ENCODE measurements at regions not wholly inside any gene's neighbourhood (a gene's known extent, or its start where the extent isn't known, plus 50 kb on each side); places are given as distances from the start of the nearest gene placed in this dataset.

DNA sequence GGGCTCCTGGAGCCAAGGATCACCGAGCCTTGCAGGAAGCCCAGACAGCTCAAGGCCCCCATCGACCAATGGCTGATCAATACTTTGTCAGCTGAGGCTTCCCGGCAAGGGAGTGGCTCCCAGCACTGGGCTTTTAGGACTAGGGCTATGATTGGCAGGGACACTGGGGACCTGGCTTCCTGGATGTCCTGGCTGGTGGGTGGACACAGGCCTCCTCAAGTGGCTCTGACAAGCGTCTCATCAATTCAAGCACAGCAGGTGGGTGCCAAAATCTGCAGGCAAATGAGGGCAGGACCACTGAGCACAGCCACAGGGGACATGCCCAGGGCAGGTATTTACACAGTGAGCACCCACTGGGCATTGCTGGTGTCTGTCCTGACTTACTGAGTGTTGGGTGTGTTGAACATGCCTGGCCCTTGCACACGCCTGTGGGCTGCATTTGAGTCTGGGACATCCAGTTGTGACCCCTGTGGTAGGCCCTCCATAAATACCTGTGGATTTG is 420.1 kb upstream of the SULF2 start:
- peaks cover 9% of the 10 kb centered on the region for H3K4me1 ChIP-seq (ENCODE audit: control insufficient read depth, insufficient read depth, low read length, poor library complexity, severe bottlenecking)
- H3K27ac ChIP-seq (ENCODE audit: low read depth, low read length, severe bottlenecking): no peak overlapping the region
- 88 to 89% methylated on average over 5 of the region's 5 CpGs for WGBS, 2 experiments (ENCODE audit: insufficient coverage in 2 of 2)
- no peaks in the 10 kb centered on the region for H3K9me3 ChIP-seq (ENCODE audit: control insufficient read depth, low read length)
- no peaks in the 10 kb centered on the region for H3K36me3 ChIP-seq (ENCODE audit: control insufficient read depth, insufficient read depth, low read length)
- H3K4me3 ChIP-seq (ENCODE audit: extremely low read depth, insufficient read depth, low read length, poor library complexity, severe bottlenecking): no peak overlapping the region

DNA sequence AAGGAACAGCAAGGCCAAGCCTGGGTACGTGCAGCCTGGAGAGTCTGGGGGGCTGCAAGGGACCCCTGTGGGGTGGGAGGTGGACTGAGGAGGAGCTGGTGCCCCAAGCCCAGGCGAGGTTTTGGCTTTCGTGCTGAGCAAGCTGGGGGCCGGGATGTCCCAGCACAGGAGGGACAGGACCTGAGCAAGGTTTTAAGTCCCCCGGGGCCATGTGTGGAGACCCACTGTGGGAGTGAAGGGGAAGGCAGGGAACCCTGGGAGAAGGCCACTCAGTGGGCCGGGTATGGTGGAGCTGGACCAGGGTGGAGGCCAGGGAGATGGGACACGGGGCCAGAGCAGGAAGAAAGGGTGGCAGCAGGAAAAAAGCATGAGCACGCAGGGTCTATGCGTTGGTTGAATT is 419.2 kb upstream of the SULF2 start:
- WGBS, 2 experiments (ENCODE audit: insufficient coverage in 2 of 2): 95 to 96% methylated on average over 8 to 9 of the region's 9 CpGs
- Histone ChIP-seq H3K4me3 (ENCODE audit: extremely low read depth, insufficient read depth, low read length, poor library complexity, severe bottlenecking) (no peak overlapping the region), H3K36me3 (ENCODE audit: control insufficient read depth, insufficient read depth, low read length) (no peaks in the 10 kb centered on the region), H3K9me3 (ENCODE audit: control insufficient read depth, low read length) (no peaks in the 10 kb centered on the region), H3K27ac (ENCODE audit: low read depth, low read length, severe bottlenecking) (no peak overlapping the region), H3K4me1 (ENCODE audit: control insufficient read depth, insufficient read depth, low read length, poor library complexity, severe bottlenecking) (peaks cover 9% of the 10 kb centered on the region)

DNA sequence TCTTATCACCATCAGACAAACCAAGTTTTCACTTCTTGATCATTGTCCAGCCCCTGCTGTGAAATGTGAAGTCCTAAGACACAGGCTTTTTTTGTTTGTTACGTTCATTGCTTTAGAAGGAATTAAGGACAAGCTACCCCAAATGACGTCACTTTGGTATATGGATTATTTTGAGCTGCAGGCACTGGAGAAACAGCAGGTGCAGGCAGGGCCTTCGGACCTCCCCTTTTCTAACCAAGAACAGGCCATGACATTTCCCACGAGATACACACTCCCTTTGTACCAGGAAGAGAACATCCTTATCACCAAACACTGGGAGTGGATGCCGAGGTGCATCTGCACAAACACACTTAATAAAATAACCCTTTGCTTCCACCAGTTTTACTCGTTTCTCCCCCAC is 418.0 kb upstream of the SULF2 start:
- Histone ChIP-seq H3K9me3 (ENCODE audit: control insufficient read depth, low read length) (no peaks in the 10 kb centered on the region), H3K27ac (ENCODE audit: low read depth, low read length, severe bottlenecking) (no peak overlapping the region), H3K4me3 (ENCODE audit: extremely low read depth, insufficient read depth, low read length, poor library complexity, severe bottlenecking) (no peak overlapping the region), H3K36me3 (ENCODE audit: control insufficient read depth, insufficient read depth, low read length) (no peaks in the 10 kb centered on the region), H3K4me1 (ENCODE audit: control insufficient read depth, insufficient read depth, low read length, poor library complexity, severe bottlenecking) (peaks cover 9% of the 10 kb centered on the region)
- WGBS, 2 experiments (ENCODE audit: insufficient coverage in 2 of 2): 85 to 88% methylated on average over 5 to 6 of the region's 6 CpGs

DNA sequence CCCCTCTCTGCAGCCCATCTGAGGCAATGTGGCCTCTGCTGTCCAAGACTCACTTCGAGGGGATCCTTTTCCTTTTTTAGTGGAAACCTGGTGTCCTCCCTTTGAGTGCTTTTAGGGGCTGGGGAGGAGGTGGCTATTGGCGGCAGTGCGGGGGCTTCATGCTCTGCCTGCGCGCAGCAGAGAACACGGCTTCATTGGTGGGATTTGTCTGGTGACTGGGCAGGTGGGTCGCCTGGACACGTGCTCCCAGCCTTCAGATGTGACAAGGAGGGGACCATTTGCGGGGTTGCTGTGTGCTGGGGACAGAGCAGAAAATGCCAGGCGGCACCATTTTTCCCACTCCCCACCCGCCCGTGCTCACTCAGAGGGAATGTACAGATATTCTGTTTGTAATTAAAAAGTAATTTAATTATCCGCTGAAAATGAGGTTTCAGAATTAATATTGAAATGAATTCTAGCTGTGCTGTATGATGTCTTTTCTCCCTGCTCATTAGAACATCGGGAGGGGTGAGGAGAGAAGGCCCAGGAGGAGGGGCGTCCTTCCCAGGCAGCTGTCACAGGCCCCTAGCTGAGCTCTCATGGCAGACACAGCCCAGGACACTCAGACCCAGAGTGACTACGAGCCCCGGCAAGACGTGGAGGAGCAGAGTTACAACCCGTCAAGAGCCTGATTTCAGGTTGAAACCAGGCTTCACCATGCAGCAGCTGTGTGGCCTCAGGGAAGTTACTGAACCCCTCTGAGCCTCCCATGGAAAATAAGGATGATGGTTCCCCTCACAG is 417.2 kb upstream of the SULF2 start:
- Histone ChIP-seq H3K4me1 (ENCODE audit: control insufficient read depth, insufficient read depth, low read length, poor library complexity, severe bottlenecking) (peaks cover 9% of the 10 kb centered on the region), H3K9me3 (ENCODE audit: control insufficient read depth, low read length) (no peaks in the 10 kb centered on the region), H3K4me3 (ENCODE audit: extremely low read depth, insufficient read depth, low read length, poor library complexity, severe bottlenecking) (no peak overlapping the region), H3K27ac (ENCODE audit: low read depth, low read length, severe bottlenecking) (no peak overlapping the region), H3K36me3 (ENCODE audit: control insufficient read depth, insufficient read depth, low read length) (no peaks in the 10 kb centered on the region)
- WGBS, 2 experiments (ENCODE audit: insufficient coverage in 2 of 2): 71 to 93% methylated on average over 7 to 8 of the region's 19 CpGs

DNA sequence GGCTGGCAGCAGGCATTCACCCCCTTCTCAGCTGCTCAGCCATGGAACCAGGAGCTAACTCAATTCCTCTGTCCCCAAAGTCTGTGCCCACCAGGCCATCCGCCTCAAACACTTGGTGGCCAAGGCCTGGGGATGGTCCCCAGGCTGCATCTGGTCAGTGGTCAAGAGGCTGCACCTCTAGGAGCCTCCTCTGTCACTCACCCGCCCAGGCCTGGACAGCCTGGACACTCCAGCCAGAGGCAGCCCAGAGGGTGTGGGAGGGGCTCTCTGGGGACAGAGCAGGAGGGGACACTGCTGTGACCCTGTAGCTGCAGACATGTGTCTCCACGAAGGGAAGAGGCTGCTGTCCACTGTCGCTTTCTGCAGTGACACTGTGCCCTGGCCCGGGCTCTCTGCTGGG is 416.6 kb upstream of the SULF2 start:
- Histone ChIP-seq H3K4me1 (ENCODE audit: control insufficient read depth, insufficient read depth, low read length, poor library complexity, severe bottlenecking) (peaks cover 9% of the 10 kb centered on the region), H3K4me3 (ENCODE audit: extremely low read depth, insufficient read depth, low read length, poor library complexity, severe bottlenecking) (no peak overlapping the region), H3K36me3 (ENCODE audit: control insufficient read depth, insufficient read depth, low read length) (no peaks in the 10 kb centered on the region), H3K9me3 (ENCODE audit: control insufficient read depth, low read length) (no peaks in the 10 kb centered on the region), H3K27ac (ENCODE audit: low read depth, low read length, severe bottlenecking) (no peak overlapping the region)
- 76 to 81% methylated on average over 3 of the region's 5 CpGs for WGBS, 2 experiments (ENCODE audit: insufficient coverage in 2 of 2)

DNA sequence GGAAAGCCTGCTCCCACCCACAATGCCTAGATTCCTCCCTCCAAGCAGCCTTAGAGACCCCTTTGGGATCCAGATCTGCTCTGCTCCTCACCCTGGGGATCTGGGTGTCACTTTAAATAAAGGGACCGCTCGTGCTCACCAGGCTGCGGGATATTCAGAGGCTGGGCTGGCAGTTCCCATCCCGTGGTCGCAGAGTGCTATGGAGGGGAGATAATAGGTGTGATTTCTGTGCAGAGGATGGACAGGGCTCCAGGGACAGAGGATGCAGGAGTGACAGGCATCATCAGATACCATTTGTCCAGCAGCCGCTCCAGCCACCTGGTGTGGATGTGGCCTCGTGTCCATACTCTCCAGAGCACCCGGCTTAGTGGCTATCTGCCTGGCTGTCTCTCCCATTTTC is 415.9 kb upstream of the SULF2 start:
- Histone ChIP-seq H3K4me3 (ENCODE audit: extremely low read depth, insufficient read depth, low read length, poor library complexity, severe bottlenecking) (no peak overlapping the region), H3K27ac (ENCODE audit: low read depth, low read length, severe bottlenecking) (no peak overlapping the region), H3K4me1 (ENCODE audit: control insufficient read depth, insufficient read depth, low read length, poor library complexity, severe bottlenecking) (peaks cover 12% of the 10 kb centered on the region), H3K36me3 (ENCODE audit: control insufficient read depth, insufficient read depth, low read length) (no peaks in the 10 kb centered on the region), H3K9me3 (ENCODE audit: control insufficient read depth, low read length) (no peaks in the 10 kb centered on the region)
- 87 to 92% methylated on average over 7 to 8 of the region's 8 CpGs for WGBS, 2 experiments (ENCODE audit: insufficient coverage in 2 of 2)

DNA sequence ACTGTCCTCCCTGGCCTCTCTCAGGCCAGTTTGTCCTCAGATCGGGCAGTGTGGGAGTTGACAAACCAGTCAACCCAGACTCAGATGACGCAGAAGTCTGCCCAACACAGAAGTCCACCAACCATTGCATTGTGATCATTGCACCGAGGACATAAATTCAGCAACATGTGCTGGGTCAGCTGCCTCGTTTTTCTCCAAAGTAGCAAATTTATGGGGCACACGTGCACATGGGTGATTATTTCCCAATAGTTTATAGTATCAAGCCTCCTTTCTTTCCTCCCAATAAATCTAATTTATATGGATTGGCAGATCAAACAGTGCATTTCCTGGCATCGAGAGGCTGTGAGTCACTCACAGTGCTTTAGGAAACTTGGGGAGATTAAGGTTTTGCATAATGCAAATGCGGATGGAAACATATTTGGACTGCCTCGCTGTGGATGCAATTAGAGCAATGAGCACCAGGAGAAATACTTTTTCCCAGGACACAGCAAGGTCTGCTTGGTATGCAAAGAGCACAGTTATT is 413.7 kb upstream of the SULF2 start:
- Histone ChIP-seq H3K4me3 (ENCODE audit: extremely low read depth, insufficient read depth, low read length, poor library complexity, severe bottlenecking) (no peak overlapping the region), H3K9me3 (ENCODE audit: control insufficient read depth, low read length) (no peaks in the 10 kb centered on the region), H3K27ac (ENCODE audit: low read depth, low read length, severe bottlenecking) (no peak overlapping the region), H3K4me1 (ENCODE audit: control insufficient read depth, insufficient read depth, low read length, poor library complexity, severe bottlenecking) (peaks cover 9% of the 10 kb centered on the region), H3K36me3 (ENCODE audit: control insufficient read depth, insufficient read depth, low read length) (no peaks in the 10 kb centered on the region)
- WGBS, 2 experiments (ENCODE audit: insufficient coverage in 2 of 2): 87 to 91% methylated on average over 8 of the region's 8 CpGs

DNA sequence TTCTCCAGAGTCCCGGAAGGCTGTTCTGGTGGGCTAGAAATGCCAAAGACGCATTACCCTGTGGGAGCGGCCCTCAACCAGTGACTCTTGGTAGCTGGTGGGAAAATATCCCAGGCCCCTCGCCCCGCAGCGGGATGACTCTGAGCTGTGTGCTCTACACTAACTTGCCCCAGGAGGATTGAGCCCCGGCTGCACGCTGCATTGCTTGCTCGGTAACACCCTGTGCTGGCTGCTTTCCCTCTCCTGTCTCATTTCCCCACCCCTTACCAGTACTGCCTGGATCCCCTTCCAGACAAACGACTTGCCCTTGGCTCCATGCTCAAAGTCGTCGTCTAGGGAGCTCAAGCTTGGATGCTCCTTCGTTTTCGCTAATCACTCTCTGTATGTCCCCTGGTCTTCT is 411.8 kb upstream of the SULF2 start:
- Histone ChIP-seq H3K4me1 (ENCODE audit: control insufficient read depth, insufficient read depth, low read length, poor library complexity, severe bottlenecking) (peaks cover 9% of the 10 kb centered on the region), H3K27ac (ENCODE audit: low read depth, low read length, severe bottlenecking) (no peak overlapping the region)
- WGBS, 2 experiments (ENCODE audit: insufficient coverage in 2 of 2): 90 to 92% methylated on average over 14 of the region's 14 CpGs

DNA sequence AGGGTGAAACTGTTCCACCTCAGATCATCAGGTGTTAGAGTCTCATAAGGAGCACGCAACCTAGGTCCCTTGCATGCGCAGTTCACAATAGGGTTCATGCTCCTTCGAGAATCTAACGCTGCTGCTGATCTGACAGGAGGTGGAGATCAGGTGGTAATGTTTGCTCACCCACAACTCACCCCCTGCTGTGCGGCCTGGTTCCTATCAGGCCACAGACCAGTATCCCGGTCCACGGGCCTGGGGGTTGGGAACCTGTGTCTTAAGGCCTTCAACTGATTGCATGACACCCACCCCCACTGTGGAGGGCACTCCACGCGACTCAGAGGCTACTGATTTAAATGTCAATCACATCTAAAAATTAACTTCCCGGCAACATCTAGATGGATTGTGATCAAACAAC is 411.2 kb upstream of the SULF2 start:
- no peak overlapping the region for H3K4me3 ChIP-seq (ENCODE audit: extremely low read depth, insufficient read depth, low read length, poor library complexity, severe bottlenecking)
- H3K4me1 ChIP-seq (ENCODE audit: control insufficient read depth, insufficient read depth, low read length, poor library complexity, severe bottlenecking): peaks cover 13% of the 10 kb centered on the region
- H3K9me3 ChIP-seq (ENCODE audit: control insufficient read depth, low read length): no peaks in the 10 kb centered on the region
- WGBS, 2 experiments (ENCODE audit: insufficient coverage in 2 of 2): 85 to 90% methylated on average over 4 to 10 of the region's 10 CpGs
- H3K27ac ChIP-seq (ENCODE audit: low read depth, low read length, severe bottlenecking): no peak overlapping the region
- H3K36me3 ChIP-seq (ENCODE audit: control insufficient read depth, insufficient read depth, low read length): no peaks in the 10 kb centered on the region

More for the DNA sequence above, 411.8 kb upstream of the SULF2 start:
- H3K4me3 ChIP-seq (ENCODE audit: extremely low read depth, insufficient read depth, low read length, poor library complexity, severe bottlenecking): no peak overlapping the region
- H3K36me3 ChIP-seq (ENCODE audit: control insufficient read depth, insufficient read depth, low read length): no peaks in the 10 kb centered on the region
- H3K9me3 ChIP-seq (ENCODE audit: control insufficient read depth, low read length): no peaks in the 10 kb centered on the region

DNA sequence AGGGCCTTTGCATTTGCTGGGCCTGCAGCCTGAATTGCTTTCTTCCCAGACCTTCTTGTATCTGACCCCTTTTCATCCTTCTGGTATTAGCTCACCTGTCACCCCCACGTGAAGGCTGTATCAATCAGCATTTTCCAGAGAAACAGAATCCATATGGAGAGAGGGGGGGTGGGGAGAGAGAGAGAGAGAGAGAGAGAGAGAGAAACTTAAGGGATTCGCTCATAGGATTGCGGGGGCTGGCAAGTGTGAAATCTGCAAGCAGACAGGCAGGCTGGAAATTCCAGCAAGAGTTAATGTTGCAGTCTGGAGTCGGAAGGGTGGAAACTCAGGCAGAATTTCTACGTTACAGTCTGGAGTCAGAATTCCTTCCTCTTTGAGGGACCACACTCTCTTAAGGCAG is 410.7 kb upstream of the SULF2 start:
- no peak overlapping the region for H3K27ac ChIP-seq (ENCODE audit: low read depth, low read length, severe bottlenecking)
- no peak overlapping the region for H3K4me3 ChIP-seq (ENCODE audit: extremely low read depth, insufficient read depth, low read length, poor library complexity, severe bottlenecking)
- no peaks in the 10 kb centered on the region for H3K9me3 ChIP-seq (ENCODE audit: control insufficient read depth, low read length)
- 78 to 83% methylated on average over 2 to 4 of the region's 5 CpGs for WGBS, 2 experiments (ENCODE audit: insufficient coverage in 2 of 2)
- H3K4me1 ChIP-seq (ENCODE audit: control insufficient read depth, insufficient read depth, low read length, poor library complexity, severe bottlenecking): peaks cover 15% of the 10 kb centered on the region
- H3K36me3 ChIP-seq (ENCODE audit: control insufficient read depth, insufficient read depth, low read length): no peaks in the 10 kb centered on the region
